GM12878 (cell line): ENCODE measurements at regions not wholly inside any gene's neighbourhood (a gene's known extent, or its start where the extent isn't known, plus 50 kb on each side); places are given as distances from the start of the nearest gene placed in this dataset.

Source experiments
- ATAC-seq: fragments of 200-7000 bp; cut with Tn5 transposase; 3 replicates; pipeline ENCODE4 v1.9.1; 2020; ENCODE audit warnings: mild to moderate bottlenecking, moderate library complexity
- BruUV-seq: library from RNA; stranded (reverse); fragments of 400-500 nt; replicated peaks from 2 replicates; lab custom pipeline; 2021; lab: Mats Ljungman, UMichigan
- CTCF ChIA-PET: fragments of 300-600 bp; sonication (Branson Sonifier 250); formaldehyde crosslinking; extraction: SDS; loops from one replicate; lab custom pipeline; 2021; ENCODE audit warnings: inconsistent platforms; lab: Yijun Ruan, JAX
- POLR2A ChIA-PET: fragments of 350-600 bp; formaldehyde crosslinking; extraction: SDS; loops from one replicate; lab custom pipeline; 2021; ENCODE audit warnings: inconsistent platforms; lab: Charles Lee
- RAD21 ChIA-PET: fragments of 300-600 bp; sonication (Branson Sonifier 250); formaldehyde crosslinking; loops from one replicate; lab custom pipeline; 2023; ENCODE audit warnings: antibody characterized with exemption; ENCODE audit not compliant: unreplicated experiment; lab: Charles Lee
- SMC1A ChIA-PET: fragments of 300-600 bp; sonication (Branson Sonifier 250); formaldehyde crosslinking; loops from one replicate; lab custom pipeline; 2023; ENCODE audit not compliant: unreplicated experiment, uncharacterized antibody; lab: Charles Lee
- DNase-seq: peaks from one replicate; pipeline ENCODE4 v3.0.0-alpha.2; 2011; ENCODE audit warnings: low read depth, low spot score
- FAIRE-seq: peaks from 3 replicates; lab custom pipeline; 2011; peaks lifted over from hg19 to GRCh38; lab: Jason Lieb, UNC
- H2AFZ ChIP-seq: 2 replicates; pipeline ENCODE4 v1.6.0; 2011; ENCODE audit warnings: low read depth, low read length, control low read depth; ENCODE audit not compliant: control insufficient read depth
- H3K27ac ChIP-seq: 2 replicates; pipeline ENCODE4 v1.5.1; 2011; ENCODE audit warnings: control low read depth; ENCODE audit not compliant: control insufficient read depth, insufficient read depth
- H3K27me3 ChIP-seq, 2 experiments: replicated peaks in 1 of 2; 2 replicates each; pipeline versions ENCODE4 v1.6.0 to v1.6.1; 2011; ENCODE audit warnings: low read length in 1 of 2; ENCODE audit not compliant: control insufficient read depth in 2 of 2, insufficient read depth in 2 of 2
- H3K36me3 ChIP-seq, 2 experiments: 2 replicates each; pipeline ENCODE4 v1.5.1; 2011; ENCODE audit warnings: low read length in 1 of 2; ENCODE audit not compliant: control insufficient read depth in 2 of 2, insufficient read depth in 2 of 2
- H3K4me1 ChIP-seq: 2 replicates; pipeline ENCODE4 v1.6.1; 2011; ENCODE audit warnings: mild to moderate bottlenecking, low read length, moderate library complexity, mixed read lengths; ENCODE audit not compliant: control insufficient read depth, insufficient read depth
- H3K4me2 ChIP-seq: 2 replicates; pipeline ENCODE4 v1.6.0; 2011; ENCODE audit warnings: control low read depth; ENCODE audit not compliant: control insufficient read depth, insufficient read depth
- H3K4me3 ChIP-seq: fragments of 200-600 bp; sonication (generic); 2 replicates; pipeline ENCODE4 v1.5.1; 2016
- H3K79me2 ChIP-seq: 2 replicates; pipeline ENCODE4 v1.6.0; 2011; ENCODE audit warnings: low read length; ENCODE audit not compliant: control insufficient read depth, insufficient read depth
- H3K9ac ChIP-seq: 2 replicates; pipeline ENCODE4 v1.8.0; 2011; ENCODE audit warnings: low read length, control low read depth, mixed read lengths; ENCODE audit not compliant: control insufficient read depth, insufficient read depth
- H3K9me3 ChIP-seq: replicated peaks from 3 replicates; pipeline ENCODE4 v1.5.1; 2011; ENCODE audit warnings: mild to moderate bottlenecking, low read length; ENCODE audit not compliant: control insufficient read depth, insufficient read depth
- H4K20me1 ChIP-seq: 2 replicates; pipeline ENCODE4 v1.6.0; 2011; ENCODE audit not compliant: control insufficient read depth, insufficient read depth
- BHLHE40 ChIP-seq, 2 experiments: fragments of 450-650 bp in 1 of 2; IDR thresholded peaks; 2 replicates each; pipeline ENCODE4 v1.6.1; 2011 to 2017; ENCODE audit warnings: low read depth in 2 of 2, borderline replicate concordance in 1 of 2, improper control_type of control experiment in 1 of 2, low read length in 1 of 2, mild to moderate bottlenecking in 1 of 2
- BRCA1 ChIP-seq: IDR thresholded peaks from 2 replicates; pipeline ENCODE4 v1.6.1; 2011; ENCODE audit warnings: low read depth, low read length, improper control_type of control experiment
- CUX1 ChIP-seq: IDR thresholded peaks from 2 replicates; pipeline ENCODE4 v1.6.1; 2012; ENCODE audit warnings: improper control_type of control experiment, low read depth, low read length; ENCODE audit not compliant: insufficient replicate concordance
- ELK1 ChIP-seq: IDR thresholded peaks from 2 replicates; pipeline ENCODE4 v1.6.1; 2012; ENCODE audit warnings: low read depth, low read length, improper control_type of control experiment
- FOXM1 ChIP-seq: IDR thresholded peaks from 2 replicates; pipeline ENCODE4 v1.6.1; 2012; ENCODE audit warnings: low read depth, mild to moderate bottlenecking, inconsistent platforms, low read length, moderate library complexity
- KDM1A ChIP-seq: fragments of 200-600 bp; sonication (generic); IDR thresholded peaks from 2 replicates; pipeline ENCODE4 v1.6.1; 2016; ENCODE audit warnings: borderline replicate concordance
- KLF5 ChIP-seq: fragments of 450-650 bp; IDR thresholded peaks from 2 replicates; pipeline ENCODE4 v1.6.1; 2014; ENCODE audit warnings: mild to moderate bottlenecking; ENCODE audit not compliant: partially characterized antibody
- MTA2 ChIP-seq: fragments of 450-650 bp; IDR thresholded peaks from 2 replicates; pipeline ENCODE4 v1.6.1; 2016; ENCODE audit warnings: low read depth, mild to moderate bottlenecking, moderate library complexity
- NBN ChIP-seq: fragments of 450-650 bp; IDR thresholded peaks from 2 replicates; pipeline ENCODE4 v1.6.1; 2016
- RFX5 ChIP-seq: IDR thresholded peaks from 2 replicates; pipeline ENCODE4 v1.6.1; 2011; ENCODE audit warnings: low read depth, low read length, improper control_type of control experiment
- SMAD1 ChIP-seq: fragments of 450-650 bp; IDR thresholded peaks from 2 replicates; pipeline ENCODE4 v1.6.1; 2018; ENCODE audit warnings: mild to moderate bottlenecking, low read depth; ENCODE audit not compliant: partially characterized antibody
- SMARCA5 ChIP-seq: fragments of 450-650 bp; IDR thresholded peaks from 2 replicates; pipeline ENCODE4 v1.6.1; 2017; ENCODE audit warnings: mild to moderate bottlenecking
- TCF12 ChIP-seq: IDR thresholded peaks from 2 replicates; pipeline ENCODE4 v1.6.1; 2011; ENCODE audit warnings: low read depth, mild to moderate bottlenecking, low read length
- USF2 ChIP-seq: IDR thresholded peaks from 2 replicates; pipeline ENCODE4 v1.6.1; 2011; ENCODE audit warnings: low read depth, low read length, improper control_type of control experiment, borderline replicate concordance
- WGBS: methylation state at CpG from one replicate; pipeline ENCODE4 v1.1.6; 2016; ENCODE audit warnings: low lambda C conversion rate; ENCODE audit not compliant: insufficient replicate concordance, insufficient coverage; ENCODE audit errors: missing lambda C conversion rate; 5-methylcytosine and 5-hydroxymethylcytosine counted together
- in situ Hi-C: fragments of 300-500 bp; cut with MboI; formaldehyde crosslinking; loops from 9 replicates; pipeline ENCODE4 v1.14.3; 2018; ENCODE audit warnings: mixed read lengths
- intact Hi-C: fragments of 100-400 bp; cut with micrococcal nuclease; formaldehyde crosslinking; loops from one replicate; pipeline ENCODE4 v1.14.2; 2022; ENCODE audit not compliant: unreplicated experiment
- TF ChIP-seq, protein P1 (sequence below): IDR thresholded peaks from 2 replicates; pipeline ENCODE4 v1.6.1; 2012; ENCODE audit warnings: low read depth, low read length, improper control_type of control experiment

GRCh38 chr13:22903301-22903700 is 277.5 kb upstream of the SGCG start:
- H3K36me3 ChIP-seq, result no peaks in the 10 kb centered on the region; a peak in 1 of 4 replicates
- no peak for FAIRE-seq

More at GRCh38 chr13:22903301-22903700, 277.5 kb upstream of the SGCG start:
- RAD21 ChIA-PET, result interaction anchor here (1.1 to 1.5 kb wide), 2 partner anchors 20 to 117 kb away, joined by 3 read pairs; no protein-coding TSS in a partner anchor
- SMC1A ChIA-PET, result interaction anchor here (1.4 to 2.0 kb wide), 4 partner anchors 7 to 20 kb away, joined by 3 to 9 read pairs (median 6); no protein-coding TSS in a partner anchor
- no TSS peak for BruUV-seq
- H3K79me2 ChIP-seq, result no peaks in the 10 kb centered on the region
- no peaks in the 10 kb centered on the region for H4K20me1 ChIP-seq
- H3K27me3 ChIP-seq, result no peaks in the 10 kb centered on the region
- H3K9me3 ChIP-seq, result no peaks in the 10 kb centered on the region; the same call in 2 of the 3 replicates
- H3K9ac ChIP-seq, result no peak overlapping the region
- no peak for ATAC-seq
- H3K4me2 ChIP-seq, result no peak overlapping the region
- POLR2A ChIA-PET, result no interaction called here
- intact Hi-C loops, result no loop called here
- in situ Hi-C loops, result no loop called here
- H3K4me3 ChIP-seq, result no peak overlapping the region
- 88% methylated on average over 10 of the region's 10 CpGs for WGBS
- CTCF ChIA-PET, result no interaction called here
- H3K27ac ChIP-seq, result no peak overlapping the region
- no peak overlapping the region for H2AFZ ChIP-seq
- no peak for TF ChIP-seq SMARCA5
- no peak for TF ChIP-seq CUX1
- TF ChIP-seq KLF5, result no peak
- no peak for TF ChIP-seq FOXM1
- no peak for TF ChIP-seq USF2
- no peak for TF ChIP-seq BHLHE40 (IDR thresholded peaks at IDR 0.05; ENCODE audit: borderline replicate concordance in 1 of 2, low read depth in 2 of 2, low read length in 1 of 2)
- no peak for TF ChIP-seq TCF12
- no peak for TF ChIP-seq NBN
- TF ChIP-seq, protein P1, sequence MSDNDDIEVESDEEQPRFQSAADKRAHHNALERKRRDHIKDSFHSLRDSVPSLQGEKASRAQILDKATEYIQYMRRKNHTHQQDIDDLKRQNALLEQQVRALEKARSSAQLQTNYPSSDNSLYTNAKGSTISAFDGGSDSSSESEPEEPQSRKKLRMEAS, result no peak
- TF ChIP-seq ELK1, result no peak
- no peak for TF ChIP-seq BRCA1
- TF ChIP-seq KDM1A, result no peak
- TF ChIP-seq MTA2, result no peak
- no peak for TF ChIP-seq SMAD1
- TF ChIP-seq RFX5, result no peak
- H3K4me1 ChIP-seq, result no peaks in the 10 kb centered on the region
- DNase-seq, result no peak
